ENCODE measurements at regions not wholly inside any gene's neighbourhood (a gene's known extent, or its start where the extent isn't known, plus 50 kb on each side); places are given as distances from the start of the nearest gene placed in this dataset.
"Not testable (repeated sequence)": the region's sequence is repeated elsewhere in the genome, so short reads cannot be mapped to it uniquely, and the experiment has no call there.

- no peak for DNase-seq (ENCODE audit: low spot score)
Observed at GRCh38 chr2:150371044-150371818, 116.2 kb downstream of the RND3 start.

GRCh38 chr2:150370561-150370960 lies 116.9 kb downstream of the RND3 start:
- no peak for DNase-seq (ENCODE audit: low spot score)

- no peak for DNase-seq (ENCODE audit: low spot score)
Observed at GRCh38 chr2:150369862-150370261, 117.6 kb downstream of the RND3 start.

- no peak for DNase-seq (ENCODE audit: low spot score)
Observed at GRCh38 chr2:150358468-150358807, 129.0 kb downstream of the RND3 start.

DNA sequence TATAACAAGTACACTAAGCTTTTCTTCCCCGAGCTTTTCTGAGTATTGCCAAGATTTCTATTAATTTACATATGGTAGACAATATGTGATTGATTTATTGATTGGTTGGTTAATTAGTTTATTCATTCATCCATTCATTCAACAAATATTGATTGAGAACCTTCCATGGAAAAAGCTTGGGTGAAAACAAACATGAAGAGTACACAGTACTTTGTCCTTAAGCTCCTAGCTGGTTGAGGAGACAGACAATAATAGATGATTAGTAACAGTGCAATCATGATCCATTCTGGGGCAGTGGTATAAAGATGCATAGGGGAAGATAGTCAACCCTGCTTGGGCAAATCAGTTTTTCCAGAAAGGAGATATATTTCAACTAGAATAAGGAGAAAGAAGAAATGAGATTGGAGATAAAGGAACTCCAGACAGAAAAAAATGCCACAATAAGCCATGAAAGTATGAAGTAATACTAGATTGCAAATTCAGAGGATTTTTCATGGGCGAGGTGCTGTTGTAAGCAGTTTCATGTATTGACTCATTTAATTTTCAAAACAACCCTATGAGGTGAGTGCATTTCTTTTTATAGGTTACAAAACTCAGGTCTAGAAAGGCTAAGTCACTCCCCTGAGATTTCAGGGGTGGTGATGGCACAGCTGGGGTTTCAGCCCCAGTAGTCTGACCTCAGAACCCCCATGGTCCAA lies 129.5 kb downstream of the RND3 start:
- DNase-seq (ENCODE audit: low spot score), result no peak

DNA sequence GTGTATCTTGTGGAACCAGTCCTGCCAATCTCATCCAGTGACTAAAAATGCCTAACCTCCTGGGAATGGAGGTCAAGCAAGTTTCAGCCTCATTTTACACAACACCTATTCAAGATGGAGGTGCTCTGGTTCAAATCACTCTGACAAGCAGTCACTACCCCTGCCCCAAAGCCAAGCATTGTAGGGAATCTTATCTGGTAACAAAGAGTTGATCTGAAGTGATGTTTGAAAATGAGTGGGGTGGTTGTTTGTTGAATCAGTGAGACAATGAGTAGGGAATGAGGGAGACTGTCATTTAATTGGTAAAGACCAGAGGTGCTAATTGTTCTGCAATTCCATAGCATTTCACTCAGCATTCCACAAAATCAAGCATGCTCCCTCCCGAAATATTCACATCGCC lies 132.0 kb downstream of the RND3 start:
- DNase-seq (ENCODE audit: low spot score), result no peak

DNA sequence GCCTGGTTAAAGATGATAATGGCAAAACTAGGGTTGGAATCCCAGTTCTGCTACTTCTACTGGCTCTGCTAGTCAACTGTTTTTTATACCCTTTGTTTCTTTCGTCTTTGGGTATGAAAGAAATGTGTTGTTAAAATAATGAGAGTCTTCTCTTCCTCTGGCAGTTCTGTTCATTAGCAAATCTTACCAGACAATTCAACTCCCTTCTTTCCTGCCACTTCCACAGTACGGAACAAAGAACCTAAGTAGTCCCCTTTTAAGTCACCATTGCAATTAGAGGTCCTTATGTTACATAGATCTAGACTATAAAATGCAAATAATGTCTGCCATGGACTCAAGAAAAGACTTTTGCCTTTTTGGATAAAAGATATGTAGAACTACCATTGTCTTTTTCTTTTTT lies 134.1 kb downstream of the RND3 start:
- no peak for DNase-seq (ENCODE audit: low spot score)

- no peak for DNase-seq (ENCODE audit: low spot score)
Observed at GRCh38 chr2:150351922-150352321, 135.5 kb downstream of the RND3 start.

DNA sequence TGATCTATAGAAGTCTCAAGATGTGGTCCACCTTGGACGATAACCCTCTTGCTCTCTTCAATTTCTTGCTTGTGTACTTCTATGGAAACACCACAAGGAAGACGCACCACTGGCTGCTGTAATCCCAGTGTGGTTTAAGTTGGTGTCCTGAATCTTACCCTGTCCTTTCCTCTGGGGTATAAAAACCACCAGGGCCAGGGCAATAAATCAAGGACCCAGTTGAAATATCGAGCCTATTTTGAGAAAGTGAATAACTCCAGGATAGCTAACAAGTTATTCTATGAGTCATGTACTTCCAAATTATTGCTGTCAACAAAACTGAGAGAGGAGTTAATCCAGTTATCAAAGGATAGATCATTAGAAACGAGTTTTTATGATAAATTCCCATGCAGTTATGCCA lies 137.0 kb downstream of the RND3 start:
- no peak for DNase-seq (ENCODE audit: low spot score)

- DNase-seq (ENCODE audit: low spot score), result no peak
Observed at GRCh38 chr2:150346806-150347205, 140.7 kb downstream of the RND3 start.

DNA sequence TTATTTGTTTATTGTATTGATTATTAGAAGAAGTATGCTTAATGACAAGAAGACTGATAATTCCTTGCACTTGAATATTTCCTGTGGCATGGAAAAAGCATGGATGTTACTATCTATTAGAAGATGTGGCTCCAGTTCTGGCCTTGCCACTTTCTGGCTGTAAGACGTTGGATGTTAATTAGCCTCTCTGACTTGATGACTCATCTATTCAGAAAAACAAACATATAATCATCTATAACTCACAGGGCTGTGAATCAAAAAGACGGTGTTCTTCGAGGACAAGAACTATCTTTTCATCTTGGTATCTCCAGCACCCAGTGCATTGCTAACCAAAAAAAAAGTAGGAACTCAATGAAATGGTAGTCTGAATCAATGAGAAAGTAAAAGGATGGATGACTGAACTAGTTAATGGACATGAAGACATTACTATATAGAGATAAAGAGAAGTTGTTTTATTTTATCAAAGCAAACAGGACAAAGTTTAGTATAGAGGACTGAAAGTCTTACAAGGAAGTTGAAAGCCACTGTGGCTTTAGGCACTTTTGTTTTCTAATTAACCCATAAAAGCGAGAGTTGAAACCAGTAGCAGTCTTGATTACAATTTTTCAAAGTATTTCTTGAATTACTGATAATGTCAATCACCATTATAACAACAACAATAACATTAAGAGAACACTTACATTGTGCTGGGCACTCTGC lies 145.3 kb downstream of the RND3 start:
- no peak for DNase-seq (ENCODE audit: low spot score)

GRCh38 chr2:150339951-150340350 lies 147.5 kb downstream of the RND3 start:
- peak; percentile 84 for DNase-seq (ENCODE audit: low spot score)

DNA sequence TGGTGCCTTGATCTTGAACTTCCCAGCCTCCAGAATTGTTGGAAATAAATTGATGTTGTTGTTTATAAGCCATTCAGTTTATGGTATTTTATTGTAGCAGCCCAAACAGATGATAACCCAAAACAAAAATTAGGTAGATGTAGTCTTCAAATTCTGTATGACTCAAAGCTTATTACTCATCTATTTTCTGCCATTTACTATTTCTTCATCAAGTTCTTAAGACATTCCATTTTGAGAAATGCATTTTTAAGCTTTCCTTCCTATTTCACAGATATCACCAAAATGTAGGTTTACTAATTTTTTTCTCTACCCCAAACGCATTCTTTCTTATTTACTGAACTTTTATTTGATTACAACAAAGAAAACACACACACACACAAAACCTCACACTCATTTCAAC lies 148.2 kb downstream of the RND3 start:
- no peak for DNase-seq (ENCODE audit: low spot score)

- DNase-seq (ENCODE audit: low spot score), result no peak
Observed at GRCh38 chr2:150335596-150335995, 151.9 kb downstream of the RND3 start.

DNA sequence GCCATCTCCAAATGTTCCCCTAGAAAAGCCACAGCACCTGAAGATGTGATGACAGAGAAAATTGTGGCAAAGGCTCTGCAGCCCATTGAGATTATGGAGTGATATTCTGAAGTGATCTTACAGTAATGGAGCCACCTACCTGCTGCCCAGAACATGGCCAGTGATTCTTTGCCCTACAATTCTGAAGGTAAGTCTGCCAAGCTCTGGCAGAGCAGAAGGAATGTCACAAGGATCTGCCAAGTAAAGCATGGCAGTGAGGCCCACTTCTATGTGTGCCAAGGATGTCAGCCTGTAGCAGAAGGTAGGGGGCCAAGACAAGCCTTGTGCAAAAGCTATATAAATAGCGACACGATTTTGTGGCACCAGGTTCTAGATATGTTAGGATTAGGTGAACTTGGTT lies 155.1 kb downstream of the RND3 start:
- peak; percentile 97 for DNase-seq (ENCODE audit: low spot score)

DNA sequence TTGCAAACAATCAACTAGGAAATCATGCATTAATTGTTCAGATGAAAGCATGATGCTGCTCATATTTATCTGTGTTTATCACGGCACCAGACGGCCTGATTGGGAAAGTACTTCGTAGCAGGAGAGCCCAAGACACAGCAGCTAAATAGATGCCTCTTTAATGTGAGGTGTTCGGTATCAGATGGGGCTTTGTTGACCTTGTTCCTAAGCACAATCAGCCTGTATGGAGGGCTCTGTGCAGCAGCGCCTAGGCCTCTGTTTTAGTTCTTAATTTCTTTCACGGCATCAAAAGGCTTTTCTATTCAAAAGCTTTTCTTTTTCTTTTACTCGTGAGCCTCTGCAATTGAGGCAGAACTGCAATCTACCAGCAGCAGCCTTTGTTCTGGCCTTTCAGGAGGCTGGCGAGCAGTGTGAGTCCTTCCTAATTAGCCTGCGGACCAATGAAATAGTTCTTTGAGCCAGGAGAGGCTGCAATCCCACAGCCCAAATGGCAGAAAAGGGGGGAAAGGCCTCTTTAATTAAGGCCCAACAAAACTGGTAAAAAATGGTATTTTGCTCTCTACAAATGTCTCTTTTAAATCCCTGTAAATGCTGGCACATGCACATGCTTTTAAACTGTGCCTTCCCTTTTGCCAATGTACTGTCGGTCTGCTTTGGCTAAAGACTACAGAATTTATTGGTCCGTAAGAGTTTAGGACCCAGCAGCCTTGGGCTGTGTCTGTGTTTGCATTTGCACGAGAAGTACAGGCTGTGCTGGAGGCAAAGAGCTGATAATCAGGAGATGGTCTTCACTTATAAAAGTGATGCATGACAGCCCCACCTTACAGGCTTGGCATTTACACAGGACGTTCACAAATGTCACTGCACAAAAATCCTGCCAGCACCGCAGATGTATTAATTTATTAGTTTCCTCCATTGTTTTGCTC lies 159.6 kb downstream of the RND3 start:
- peak; percentile 23 for DNase-seq (ENCODE audit: low spot score)

DNA sequence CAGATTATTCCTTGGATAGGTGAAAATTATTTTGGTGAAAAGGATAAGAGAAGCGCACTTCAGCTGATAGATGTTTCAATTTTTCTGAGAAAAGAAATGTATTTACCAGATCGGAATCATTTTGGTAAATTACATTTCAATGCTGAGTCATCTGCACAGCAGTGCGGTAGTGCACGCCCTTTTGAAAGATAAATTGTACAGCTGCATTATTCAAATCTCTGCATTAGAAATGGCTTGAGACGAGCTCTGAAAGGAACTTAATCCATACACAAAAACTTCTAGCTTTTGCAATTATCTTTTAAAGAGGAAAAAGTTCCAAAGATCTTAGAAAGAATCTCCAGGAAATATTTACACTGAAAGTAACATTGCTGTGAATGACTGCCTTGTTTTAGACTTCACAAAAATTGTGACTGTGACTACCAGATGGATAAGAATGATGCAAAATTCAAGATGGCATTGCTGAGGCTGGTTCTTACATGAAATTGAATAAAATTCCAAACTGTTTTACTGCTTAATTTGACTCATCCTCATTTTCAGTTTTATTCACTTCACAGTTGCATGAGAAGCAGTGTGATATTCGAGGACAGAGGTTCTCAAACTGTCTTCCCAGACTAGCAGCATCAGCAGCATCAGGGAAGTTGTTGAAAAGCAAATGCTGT lies 161.7 kb downstream of the RND3 start:
- no peak for DNase-seq (ENCODE audit: low spot score)

DNA sequence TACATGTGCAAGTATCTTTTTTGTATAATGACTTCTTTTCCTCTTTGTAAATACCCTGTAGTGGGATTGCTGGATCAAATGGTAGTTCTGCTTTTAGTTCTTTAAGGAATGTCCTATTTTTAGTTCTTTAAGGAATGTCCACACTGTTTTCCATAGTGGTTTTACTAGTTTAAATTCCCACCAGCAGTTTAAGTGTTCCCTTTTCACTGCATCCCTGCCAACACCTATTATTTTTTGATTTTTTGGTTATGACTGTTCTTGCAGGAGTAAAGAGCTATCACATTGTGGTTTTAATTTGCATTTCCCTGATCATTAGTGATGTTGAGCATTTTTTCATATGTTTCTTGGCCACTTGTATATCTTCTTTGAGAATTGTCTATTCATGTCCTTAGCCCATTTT lies 164.4 kb downstream of the RND3 start:
- not testable (repeated sequence) for DNase-seq (ENCODE audit: low spot score)

DNA sequence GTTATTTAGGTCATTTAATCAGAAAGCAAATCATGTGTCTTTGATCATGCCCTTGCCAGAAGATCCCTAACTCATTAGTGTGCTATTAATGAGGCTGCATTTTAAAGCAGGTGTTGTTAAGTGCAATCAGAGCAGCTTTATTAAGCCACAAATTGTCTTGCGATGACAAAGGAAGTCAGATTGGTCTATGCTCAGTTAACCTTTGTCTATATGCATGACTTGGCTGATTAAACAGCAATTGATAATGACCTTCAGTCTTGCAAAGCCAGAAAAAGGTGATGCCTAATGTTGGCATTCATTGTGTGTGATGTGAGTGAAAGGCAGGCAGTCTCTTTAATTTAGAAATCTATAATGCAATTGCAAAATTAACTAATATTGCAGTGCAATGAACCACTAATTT lies 166.9 kb downstream of the RND3 start:
- DNase-seq (ENCODE audit: low spot score), result no peak

DNA sequence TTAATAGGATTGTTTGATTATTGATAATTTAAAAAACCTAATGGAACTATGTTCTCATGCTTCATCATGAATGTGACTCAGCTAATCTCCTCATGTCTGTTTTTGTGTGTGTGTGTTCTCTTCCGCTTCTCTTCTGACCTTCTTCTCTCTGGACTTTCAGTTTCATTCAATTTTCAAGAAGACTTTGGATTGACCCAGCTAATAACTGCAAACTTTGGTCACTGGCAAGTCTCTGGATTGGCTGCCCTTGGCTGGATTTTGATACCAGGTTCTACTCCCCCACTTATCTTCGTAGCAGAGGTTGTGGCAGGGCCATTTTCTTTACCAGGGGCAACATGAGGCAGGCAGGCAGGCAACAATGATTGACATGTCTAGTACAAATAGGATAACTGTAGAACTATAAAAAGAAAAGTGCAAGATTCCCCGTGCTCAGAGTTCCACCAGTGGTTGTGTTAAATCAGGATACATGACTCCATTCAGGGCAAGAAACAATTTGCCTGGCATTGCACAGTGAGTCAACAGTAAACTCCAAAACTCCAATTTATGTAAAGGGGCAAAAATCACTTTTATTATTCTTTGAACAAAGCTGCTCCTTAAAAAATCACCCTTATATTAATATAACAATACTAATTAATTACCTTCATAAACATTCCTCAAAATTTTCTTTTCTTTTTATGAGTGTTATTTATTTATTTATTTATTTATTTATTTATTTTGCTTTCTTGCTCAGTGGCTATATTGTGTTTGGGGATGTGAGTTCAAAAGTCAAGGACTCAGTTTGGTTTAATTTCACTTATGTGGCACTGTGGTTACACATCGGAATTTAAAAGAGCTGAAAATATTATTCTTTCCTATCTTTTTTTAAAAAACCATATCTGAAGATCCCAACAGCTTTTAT lies 167.6 kb downstream of the RND3 start:
- no peak for DNase-seq (ENCODE audit: low spot score)

DNA sequence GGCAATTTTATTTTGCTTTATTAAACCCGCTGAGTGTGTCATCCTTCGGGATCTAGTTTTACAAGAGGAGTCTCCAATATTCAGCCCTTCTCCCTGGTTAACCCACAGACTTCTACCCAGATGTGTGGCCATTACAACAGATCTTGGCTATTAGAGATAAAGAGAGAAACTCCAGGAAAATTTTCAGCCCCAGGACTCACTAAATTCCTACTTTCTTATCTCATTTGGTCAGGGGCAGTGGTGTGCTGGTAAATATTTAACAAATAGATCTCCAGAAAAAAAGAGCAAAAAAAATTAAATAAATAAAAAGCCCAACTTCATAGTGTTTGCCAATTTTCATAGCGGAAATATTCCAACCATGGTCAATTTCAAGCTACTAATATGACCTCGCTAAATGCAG lies 168.4 kb downstream of the RND3 start:
- DNase-seq (ENCODE audit: low spot score), result no peak

Measured in cerebellar cortex (tissue), 1 donor.